Neural progenitor cell (in vitro differentiated cells): ENCODE measurements at regions not wholly inside any gene's neighbourhood (a gene's known extent, or its start where the extent isn't known, plus 50 kb on each side); places are given as distances from the start of the nearest gene placed in this dataset.

Experiments used
- DNase-seq: peaks from one replicate; pipeline ENCODE4 v3.0.0-alpha.2; 2016; ENCODE audit warnings: low spot score
- H2AFZ ChIP-seq: fragments of 200-600 bp; sonication (generic); replicated peaks from 2 replicates; pipeline ENCODE4 v1.6.1; 2016; ENCODE audit warnings: antibody characterized with exemption
- H3F3A ChIP-seq: fragments of 200-600 bp; sonication (generic); 2 replicates; pipeline ENCODE4 v1.6.1; 2016; ENCODE audit warnings: antibody characterized with exemption, low read depth
- H3K27ac ChIP-seq: fragments of 200-600 bp; sonication (generic); 2 replicates; pipeline ENCODE4 v1.5.1; 2016; ENCODE audit warnings: mild to moderate bottlenecking
- H3K27me3 ChIP-seq: fragments of 200-600 bp; sonication (generic); 2 replicates; pipeline ENCODE4 v1.6.1; 2016; ENCODE audit warnings: mild to moderate bottlenecking, moderate library complexity
- H3K36me3 ChIP-seq: fragments of 200-600 bp; sonication (generic); 2 replicates; pipeline ENCODE4 v1.5.1; 2016
- H3K4me1 ChIP-seq: fragments of 200-600 bp; sonication (generic); 2 replicates; pipeline ENCODE4 v1.6.1; 2016; ENCODE audit warnings: mixed run types
- H3K4me2 ChIP-seq: fragments of 200-600 bp; sonication (generic); 2 replicates; pipeline ENCODE4 v1.6.1; 2016
- H3K4me3 ChIP-seq: fragments of 200-600 bp; sonication (generic); 2 replicates; pipeline ENCODE4 v1.5.1; 2016
- H3K79me2 ChIP-seq: fragments of 200-600 bp; sonication (generic); 2 replicates; pipeline ENCODE4 v1.6.1; 2016; ENCODE audit warnings: low read depth
- H3K9ac ChIP-seq: fragments of 200-600 bp; sonication (generic); 2 replicates; pipeline ENCODE4 v1.6.1; 2016
- H3K9me3 ChIP-seq: fragments of 200-600 bp; sonication (generic); 2 replicates; pipeline ENCODE4 v1.5.1; 2016; ENCODE audit warnings: low read depth
- H4K20me1 ChIP-seq: fragments of 200-600 bp; sonication (generic); 2 replicates; pipeline ENCODE4 v1.6.1; 2016; ENCODE audit warnings: low read depth
- H3K27ac Mint-ChIP-seq: 3 replicates; pipeline ENCODE4 v1.8.0; 2021; ENCODE audit warnings: mixed read lengths
- H3K27me3 Mint-ChIP-seq: 2 replicates; pipeline ENCODE4 v1.8.0; 2022; ENCODE audit warnings: low read depth, mild to moderate bottlenecking, inconsistent platforms, moderate library complexity, mixed read lengths; ENCODE audit not compliant: insufficient read depth
- H3K36me3 Mint-ChIP-seq: 3 replicates; pipeline ENCODE4 v1.8.0; 2021; ENCODE audit warnings: mixed read lengths
- H3K4me1 Mint-ChIP-seq: 3 replicates; pipeline ENCODE4 v1.8.0; 2021; ENCODE audit warnings: mixed read lengths
- H3K4me3 Mint-ChIP-seq: 3 replicates; pipeline ENCODE4 v1.8.0; 2021; ENCODE audit warnings: mild to moderate bottlenecking, moderate library complexity, mixed read lengths
- H3K9me3 Mint-ChIP-seq: 3 replicates; pipeline ENCODE4 v1.8.0; 2020; ENCODE audit warnings: mixed read lengths
- CTCF ChIP-seq: fragments of 200-600 bp; sonication (generic); IDR thresholded peaks from 2 replicates; pipeline ENCODE4 v1.5.1; 2017; ENCODE audit warnings: antibody characterized with exemption, mild to moderate bottlenecking
- EZH2 ChIP-seq: fragments of 200-600 bp; sonication (generic); IDR thresholded peaks from 2 replicates; pipeline ENCODE4 v1.6.1; 2017; ENCODE audit warnings: antibody characterized with exemption, mild to moderate bottlenecking, moderate library complexity
- EZH2phosphoT487 ChIP-seq: fragments of 200-600 bp; sonication (generic); IDR thresholded peaks from 2 replicates; pipeline ENCODE4 v1.6.1; 2017; ENCODE audit warnings: antibody characterized with exemption

- H3K4me3 Mint-ChIP-seq, result no peak overlapping the region
- no peak overlapping the region for H2AFZ ChIP-seq
- no peaks in the 10 kb centered on the region for H3K27me3 Mint-ChIP-seq
- peaks cover 9% of the 10 kb centered on the region for H3K4me1 Mint-ChIP-seq
- H3K4me3 ChIP-seq, result no peak overlapping the region
- no peaks in the 10 kb centered on the region for H3K27me3 ChIP-seq
- H3K27ac Mint-ChIP-seq, result peak overlapping the region; percentile 31
- H3K36me3 Mint-ChIP-seq, result no peaks in the 10 kb centered on the region
- DNase-seq, result no peak
- H3K9me3 Mint-ChIP-seq, result no peaks in the 10 kb centered on the region
- H3K36me3 ChIP-seq, result no peaks in the 10 kb centered on the region
- no peak overlapping the region for H3K9ac ChIP-seq
- H3F3A ChIP-seq, result no peaks in the 10 kb centered on the region
- no peaks in the 10 kb centered on the region for H3K9me3 ChIP-seq
- H3K79me2 ChIP-seq, result no peaks in the 10 kb centered on the region
- H3K4me1 ChIP-seq, result no peaks in the 10 kb centered on the region
- no peak overlapping the region for H3K4me2 ChIP-seq
- no peak for TF ChIP-seq CTCF
- no peak for TF ChIP-seq EZH2
- no peak for TF ChIP-seq EZH2phosphoT487
- H4K20me1 ChIP-seq, result no peaks in the 10 kb centered on the region
- no peak overlapping the region for H3K27ac ChIP-seq
These were observed 75.9 kb upstream of the RERGL start for GRCh38 chr12:18165889-18166288.

GRCh38 chr12:18165422-18165871 is 75.5 kb upstream of the RERGL start:
- Histone ChIP-seq H3K4me1 (no peaks in the 10 kb centered on the region), H3K27me3 (no peaks in the 10 kb centered on the region), H3F3A (no peaks in the 10 kb centered on the region), H3K9ac (no peak overlapping the region), H3K27ac (no peak overlapping the region), H3K4me3 (no peak overlapping the region), H4K20me1 (no peaks in the 10 kb centered on the region), H3K36me3 (no peaks in the 10 kb centered on the region), H3K79me2 (no peaks in the 10 kb centered on the region), H3K9me3 (no peaks in the 10 kb centered on the region), H3K4me2 (no peak overlapping the region), H2AFZ (no peak overlapping the region)
- Mint-ChIP-seq H3K27me3 (no peaks in the 10 kb centered on the region), H3K4me1 (peaks cover 9% of the 10 kb centered on the region), H3K27ac (peak overlapping the region; percentile 31), H3K9me3 (no peaks in the 10 kb centered on the region), H3K4me3 (peak overlapping the region; percentile 23), H3K36me3 (no peaks in the 10 kb centered on the region)
- TF ChIP-seq EZH2phosphoT487, result no peak
- no peak for TF ChIP-seq EZH2
- TF ChIP-seq CTCF, result no peak
- DNase-seq, result no peak

- Mint-ChIP-seq H3K27me3 (no peaks in the 10 kb centered on the region), H3K9me3 (peaks cover 4% of the 10 kb centered on the region), H3K4me3 (no peak overlapping the region), H3K27ac (no peak overlapping the region), H3K4me1 (peaks cover 7% of the 10 kb centered on the region), H3K36me3 (peaks cover 3% of the 10 kb centered on the region)
- Histone ChIP-seq H3K4me2 (no peak overlapping the region), H3K4me1 (no peaks in the 10 kb centered on the region), H3K27me3 (no peaks in the 10 kb centered on the region), H3K79me2 (no peaks in the 10 kb centered on the region), H3K27ac (no peak overlapping the region), H2AFZ (no peak overlapping the region), H4K20me1 (no peaks in the 10 kb centered on the region), H3F3A (no peaks in the 10 kb centered on the region), H3K9ac (no peak overlapping the region), H3K9me3 (peaks cover 8% of the 10 kb centered on the region), H3K4me3 (no peak overlapping the region), H3K36me3 (no peaks in the 10 kb centered on the region)
- TF ChIP-seq CTCF (no peak), EZH2phosphoT487 (no peak), EZH2 (no peak)
- no peak for DNase-seq
These were observed 70.9 kb upstream of the RERGL start for GRCh38 chr12:18160901-18161300.
